ENCODE measurements at regions not wholly inside any gene's neighbourhood (a gene's known extent, or its start where the extent isn't known, plus 50 kb on each side); places are given as distances from the start of the nearest gene placed in this dataset.

DNA sequence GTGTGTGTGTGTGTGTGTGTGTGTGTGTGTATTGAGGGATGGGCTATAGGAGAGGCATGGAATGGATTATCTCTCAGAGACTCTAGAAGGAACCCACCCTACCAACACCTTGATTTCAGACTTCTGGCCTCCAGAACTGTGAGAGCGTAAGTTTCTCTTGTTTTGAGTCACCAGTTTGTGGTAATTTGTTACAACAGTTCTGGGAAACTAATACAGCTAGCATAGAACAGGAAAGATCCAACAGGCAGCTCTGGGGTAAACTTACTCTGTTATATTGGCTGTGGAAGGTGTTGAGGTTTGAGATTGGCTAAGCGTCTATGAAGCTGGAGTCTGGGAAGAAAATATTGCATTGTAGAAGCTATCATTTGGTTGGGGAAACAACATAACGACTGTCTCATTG, 334.3 kb downstream of the AACS start:
- no peak overlapping the region for H3K27ac ChIP-seq
- TF ChIP-seq, protein P1, sequence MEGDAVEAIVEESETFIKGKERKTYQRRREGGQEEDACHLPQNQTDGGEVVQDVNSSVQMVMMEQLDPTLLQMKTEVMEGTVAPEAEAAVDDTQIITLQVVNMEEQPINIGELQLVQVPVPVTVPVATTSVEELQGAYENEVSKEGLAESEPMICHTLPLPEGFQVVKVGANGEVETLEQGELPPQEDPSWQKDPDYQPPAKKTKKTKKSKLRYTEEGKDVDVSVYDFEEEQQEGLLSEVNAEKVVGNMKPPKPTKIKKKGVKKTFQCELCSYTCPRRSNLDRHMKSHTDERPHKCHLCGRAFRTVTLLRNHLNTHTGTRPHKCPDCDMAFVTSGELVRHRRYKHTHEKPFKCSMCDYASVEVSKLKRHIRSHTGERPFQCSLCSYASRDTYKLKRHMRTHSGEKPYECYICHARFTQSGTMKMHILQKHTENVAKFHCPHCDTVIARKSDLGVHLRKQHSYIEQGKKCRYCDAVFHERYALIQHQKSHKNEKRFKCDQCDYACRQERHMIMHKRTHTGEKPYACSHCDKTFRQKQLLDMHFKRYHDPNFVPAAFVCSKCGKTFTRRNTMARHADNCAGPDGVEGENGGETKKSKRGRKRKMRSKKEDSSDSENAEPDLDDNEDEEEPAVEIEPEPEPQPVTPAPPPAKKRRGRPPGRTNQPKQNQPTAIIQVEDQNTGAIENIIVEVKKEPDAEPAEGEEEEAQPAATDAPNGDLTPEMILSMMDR (conservative IDR thresholded peaks at IDR 0.05), result no peak

DNA sequence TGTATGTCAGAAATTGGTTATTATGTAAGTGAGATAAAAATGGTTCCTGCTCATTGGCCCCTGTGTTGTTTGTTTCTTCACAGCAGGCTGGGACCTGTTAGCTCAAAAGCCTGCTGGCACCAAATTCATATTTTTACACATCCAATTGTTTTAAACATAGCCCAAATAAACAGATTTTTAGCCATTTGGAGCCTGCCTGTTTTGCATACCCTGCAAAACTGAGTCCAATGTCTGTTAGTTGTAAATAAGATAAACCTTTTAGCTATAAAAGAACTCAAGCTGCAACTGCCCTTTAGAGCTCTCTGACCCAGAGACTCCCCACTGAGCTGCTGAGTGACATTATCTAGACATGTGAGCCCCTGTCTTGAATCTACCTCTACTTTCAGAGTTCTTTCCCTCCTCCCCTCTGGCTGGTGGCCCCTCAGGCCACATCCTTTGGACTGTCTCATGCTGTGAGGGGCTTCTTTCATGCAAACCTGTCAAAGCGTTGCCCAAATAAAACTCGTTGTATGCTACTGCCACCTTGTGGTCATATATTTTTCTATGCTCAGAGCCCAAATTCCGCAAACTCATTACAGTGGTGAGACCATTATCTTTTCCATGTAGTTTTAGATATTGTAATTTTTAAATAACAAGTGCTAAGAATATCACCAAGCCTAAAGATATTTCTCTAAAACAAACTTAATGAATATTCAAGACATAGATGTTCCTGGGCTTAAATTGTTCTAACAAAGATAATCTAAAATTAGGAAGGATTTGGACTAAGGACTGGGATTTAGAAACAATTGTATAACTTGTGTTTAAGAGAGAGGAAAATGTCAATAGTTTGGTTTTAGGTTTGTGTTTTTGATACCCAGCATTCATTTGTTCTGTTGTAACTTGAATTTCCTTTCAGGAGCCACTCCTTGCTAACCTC, 337.9 kb downstream of the AACS start:
- H3K27ac ChIP-seq, result no peak overlapping the region
- TF ChIP-seq, protein P1 (conservative IDR thresholded peaks at IDR 0.05), result peak; percentile 81

DNA sequence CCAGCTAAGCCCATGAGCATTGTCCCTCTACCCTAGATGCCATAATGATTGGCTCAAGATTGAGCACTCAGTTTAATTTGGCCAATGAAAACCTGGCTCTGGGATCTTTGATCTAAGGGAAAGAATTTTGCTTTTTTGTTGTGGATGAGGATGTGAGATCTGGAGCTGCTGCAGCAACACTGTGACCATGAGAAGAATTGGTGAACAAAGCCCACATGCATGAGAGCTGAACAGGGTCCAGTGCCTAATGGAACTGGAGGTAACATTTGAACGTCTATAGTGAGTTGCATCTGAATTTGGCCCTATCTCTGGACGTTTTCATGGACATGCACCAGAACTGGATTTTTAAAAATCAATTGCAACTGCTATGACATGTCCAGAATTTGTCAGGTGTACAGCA, 338.6 kb downstream of the AACS start:
- TF ChIP-seq, protein P1 (conservative IDR thresholded peaks at IDR 0.05), result no peak

DNA sequence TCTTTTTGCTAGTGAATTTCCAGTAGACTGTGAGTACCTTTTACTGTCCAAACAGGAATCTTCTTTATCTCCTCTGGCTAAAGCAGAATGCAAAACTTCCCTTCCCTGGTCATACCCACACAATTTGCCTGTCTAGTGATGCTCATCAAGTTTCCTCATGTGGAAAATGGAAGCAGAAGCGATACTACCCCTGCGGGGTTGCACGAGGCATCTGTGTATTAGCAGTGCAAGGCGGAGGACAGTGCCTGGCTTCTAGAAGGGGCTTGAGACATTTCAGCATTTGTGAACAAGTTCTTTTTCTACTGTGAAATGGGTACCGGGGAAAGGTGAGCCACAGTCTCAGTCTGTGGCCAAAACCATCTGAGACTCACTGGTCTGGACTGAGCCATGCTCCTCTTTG, 340.9 kb downstream of the AACS start:
- no peak overlapping the region for H3K27ac ChIP-seq
- TF ChIP-seq, protein P1 (conservative IDR thresholded peaks at IDR 0.05), result no peak

More for the DNA sequence above, 338.6 kb downstream of the AACS start:
- H3K27ac ChIP-seq, result no peak overlapping the region

DNA sequence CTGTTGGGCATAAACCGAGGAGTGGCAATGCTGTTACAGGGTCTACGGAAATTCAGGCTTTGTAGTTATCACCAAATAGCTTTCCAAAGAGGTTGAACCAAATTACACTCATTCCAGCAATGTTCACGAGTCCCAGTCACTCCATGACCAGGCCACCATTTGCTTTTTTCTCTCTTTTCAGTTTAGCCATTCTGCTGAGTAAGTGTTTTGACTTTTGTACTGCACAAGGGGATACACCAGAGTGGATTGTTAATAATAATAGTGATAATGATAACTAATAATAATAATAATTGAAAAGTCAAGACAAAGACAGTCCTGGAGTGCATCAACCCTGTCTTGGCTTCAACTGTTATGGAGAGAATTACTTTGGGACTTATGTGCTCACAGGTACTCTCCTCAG, 343.5 kb downstream of the AACS start:
- TF ChIP-seq, protein P1 (conservative IDR thresholded peaks at IDR 0.05), result no peak
- H3K27ac ChIP-seq, result no peak overlapping the region

DNA sequence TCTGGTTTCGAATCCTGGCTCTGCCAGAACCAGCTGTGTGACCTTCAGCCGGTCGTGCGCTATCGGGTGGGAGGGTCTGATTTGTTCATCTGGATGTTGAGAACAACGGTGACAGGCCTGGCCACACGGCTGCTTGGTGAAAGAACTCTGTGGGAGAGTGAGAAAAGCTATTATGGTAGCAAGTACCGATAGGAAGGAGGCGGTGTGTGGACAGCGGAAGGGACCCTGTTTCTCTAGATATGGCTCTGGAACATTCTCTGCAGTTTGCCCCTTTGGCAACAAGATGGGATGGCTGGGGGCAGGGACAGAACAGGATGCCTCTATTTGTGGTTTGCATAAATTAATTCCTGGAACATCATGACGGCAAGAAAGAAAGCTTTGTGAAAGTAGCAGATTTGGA, 347.3 kb downstream of the AACS start:
- TF ChIP-seq, protein P1 (conservative IDR thresholded peaks at IDR 0.05), result no peak

DNA sequence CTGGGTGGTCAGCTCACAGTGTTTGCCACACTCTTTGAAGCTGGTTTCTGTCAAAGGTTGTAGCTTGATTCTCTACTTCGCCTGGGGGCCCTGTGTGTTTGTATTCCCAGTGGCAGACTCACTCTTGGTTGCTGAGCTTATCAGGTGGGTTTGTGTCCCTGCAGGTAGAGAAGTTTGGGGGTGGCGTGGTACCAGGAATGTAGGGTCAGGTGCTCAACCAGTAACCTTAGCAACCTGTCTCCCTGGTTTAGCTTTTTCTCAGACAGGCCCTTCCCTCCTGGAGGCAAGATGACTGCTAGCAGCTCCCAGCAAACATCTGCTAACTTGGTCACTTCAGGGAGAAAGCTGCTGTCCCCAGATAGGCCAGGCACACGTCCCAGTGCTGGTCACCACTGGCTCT, 352.2 kb downstream of the AACS start:
- TF ChIP-seq, protein P1 (conservative IDR thresholded peaks at IDR 0.05), result no peak
- no peak overlapping the region for H3K27ac ChIP-seq

More for the DNA sequence above, 347.3 kb downstream of the AACS start:
- H3K27ac ChIP-seq, result no peak overlapping the region

Data from VCaP (cell line).